ENCODE measurements at regions not wholly inside any gene's neighbourhood (a gene's known extent, or its start where the extent isn't known, plus 50 kb on each side); places are given as distances from the start of the nearest gene placed in this dataset.

GRCh38 chr9:82499337-82499736 is 510.8 kb downstream of the SPATA31D1 start:
- no peak overlapping the region for H3K4me3 ChIP-seq (ENCODE audit: low read depth, low read length)
- no peak for TF ChIP-seq CTCF (IDR thresholded peaks at IDR 0.05; ENCODE audit: low read depth, low read length)

GRCh38 chr9:82504620-82505019 is 516.0 kb downstream of the SPATA31D1 start:
- TF ChIP-seq CTCF (IDR thresholded peaks at IDR 0.05; ENCODE audit: low read depth, low read length), result no peak
- no peak overlapping the region for H3K4me3 ChIP-seq (ENCODE audit: low read depth, low read length)

GRCh38 chr9:82511626-82512025 is 523.1 kb downstream of the SPATA31D1 start:
- TF ChIP-seq CTCF (IDR thresholded peaks at IDR 0.05; ENCODE audit: low read depth, low read length), result no peak
- no peak overlapping the region for H3K4me3 ChIP-seq (ENCODE audit: low read depth, low read length)

GRCh38 chr9:82512728-82513127 is 524.2 kb downstream of the SPATA31D1 start:
- H3K4me3 ChIP-seq (ENCODE audit: low read depth, low read length), result no peak overlapping the region
- TF ChIP-seq CTCF (IDR thresholded peaks at IDR 0.05; ENCODE audit: low read depth, low read length), result no peak

- no peak for TF ChIP-seq CTCF (IDR thresholded peaks at IDR 0.05; ENCODE audit: low read depth, low read length)
- H3K4me3 ChIP-seq (ENCODE audit: low read depth, low read length), result no peak overlapping the region
Measured at GRCh38 chr9:82513242-82513751, 524.7 kb downstream of the SPATA31D1 start.

GRCh38 chr9:82513976-82514735 is 525.6 kb downstream of the SPATA31D1 start:
- TF ChIP-seq CTCF (IDR thresholded peaks at IDR 0.05; ENCODE audit: low read depth, low read length), result no peak
- H3K4me3 ChIP-seq (ENCODE audit: low read depth, low read length), result no peak overlapping the region

GRCh38 chr9:82518868-82519267 is 530.3 kb downstream of the SPATA31D1 start:
- no peak overlapping the region for H3K4me3 ChIP-seq (ENCODE audit: low read depth, low read length)
- TF ChIP-seq CTCF (IDR thresholded peaks at IDR 0.05; ENCODE audit: low read depth, low read length), result no peak

Measured in WI38 (cell line).